ENCODE measurements at regions not wholly inside any gene's neighbourhood (a gene's known extent, or its start where the extent isn't known, plus 50 kb on each side); places are given as distances from the start of the nearest gene placed in this dataset.

DNA sequence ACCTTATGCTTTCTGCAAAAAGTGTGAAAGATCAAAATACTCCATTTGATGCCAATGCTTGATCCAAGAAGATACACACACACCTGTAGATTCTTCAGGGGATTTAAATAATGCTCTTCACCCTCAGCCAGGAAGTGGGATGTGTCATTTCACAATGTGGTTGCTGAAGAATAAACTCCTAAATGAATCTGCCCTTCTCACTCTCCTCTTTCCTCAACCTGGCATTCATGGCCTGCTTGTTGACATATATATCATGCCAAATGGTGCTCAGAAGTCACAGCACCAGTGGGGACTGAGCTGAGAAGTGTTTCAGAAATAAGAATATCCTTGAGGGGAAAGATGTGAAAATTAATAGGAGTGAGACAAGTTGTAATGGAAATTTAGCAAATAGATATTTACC is 146.6 kb upstream of the ARHGEF26 start:
- POLR2A ChIA-PET = no interaction called here
- TF ChIP-seq NR2C2 (CRISPR knock-in tag; IDR thresholded peaks at IDR 0.05) (no peak), PRDM15 (CRISPR knock-in tag; IDR thresholded peaks at IDR 0.05) (no peak), ZNF263 (CRISPR knock-in tag; IDR thresholded peaks at IDR 0.05; ENCODE audit: low read depth) (no peak), ATF3 (CRISPR knock-in tag; conservative IDR thresholded peaks at IDR 0.05) (no peak), JUN (CRISPR knock-in tag; IDR thresholded peaks at IDR 0.05) (no peak), FOXP4 (CRISPR knock-in tag; IDR thresholded peaks at IDR 0.05) (no peak), RORB (CRISPR knock-in tag; IDR thresholded peaks at IDR 0.05) (no peak), OVOL2 (CRISPR knock-in tag; IDR thresholded peaks at IDR 0.05; ENCODE audit: borderline replicate concordance) (no peak)
- TF ChIP-seq, protein P1, sequence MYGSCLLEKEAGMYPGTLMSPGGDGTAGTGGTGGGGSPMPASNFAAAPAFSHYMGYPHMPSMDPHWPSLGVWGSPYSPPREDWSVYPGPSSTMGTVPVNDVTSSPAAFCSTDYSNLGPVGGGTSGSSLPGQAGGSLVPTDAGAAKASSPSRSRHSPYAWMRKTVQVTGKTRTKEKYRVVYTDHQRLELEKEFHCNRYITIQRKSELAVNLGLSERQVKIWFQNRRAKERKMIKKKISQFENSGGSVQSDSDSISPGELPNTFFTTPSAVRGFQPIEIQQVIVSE (CRISPR knock-in tag; IDR thresholded peaks at IDR 0.05; ENCODE audit: borderline replicate concordance) = no peak
- no peak for ATAC-seq

GRCh38 chr3:153976891-153977554 is 144.2 kb upstream of the ARHGEF26 start:
- no peak for ATAC-seq
- H3K4me3 Mint-ChIP-seq = no peak overlapping the region
- ChIA-PET CTCF (no interaction called here), POLR2A (no interaction called here)
- no peaks in the 10 kb centered on the region for H3K36me3 Mint-ChIP-seq
- no peak overlapping the region for H3K27ac Mint-ChIP-seq
- 0 out of 2 replicates have a peak, but pooled peaks cover 4% of the 10 kb centered on the region for H3K4me1 Mint-ChIP-seq
- no peaks in the 10 kb centered on the region for H3K27me3 Mint-ChIP-seq (ENCODE audit: low read depth)
- H3K9me3 Mint-ChIP-seq = peaks cover 5% of the 10 kb centered on the region; the same call in 1 of the 2 replicates
- no peak for DNase-seq (ENCODE audit: low spot score)
- TF ChIP-seq IRF1 (CRISPR knock-in tag; IDR thresholded peaks at IDR 0.05) (no peak), FOXP4 (CRISPR knock-in tag; IDR thresholded peaks at IDR 0.05) (no peak), FOXJ3 (CRISPR knock-in tag; IDR thresholded peaks at IDR 0.05; ENCODE audit: borderline replicate concordance) (no peak), ZNF317 (CRISPR knock-in tag; IDR thresholded peaks at IDR 0.05; ENCODE audit: borderline replicate concordance, low read depth) (no peak), CTCF (IDR thresholded peaks at IDR 0.05) (no peak), GRHL2 (CRISPR knock-in tag; IDR thresholded peaks at IDR 0.05; ENCODE audit: insufficient replicate concordance, severe bottlenecking) (no peak), TEAD1 (CRISPR knock-in tag; IDR thresholded peaks at IDR 0.05) (no peak), AFF4 (CRISPR knock-in tag; IDR thresholded peaks at IDR 0.05; ENCODE audit: borderline replicate concordance) (no peak)
- TF ChIP-seq, protein P2, sequence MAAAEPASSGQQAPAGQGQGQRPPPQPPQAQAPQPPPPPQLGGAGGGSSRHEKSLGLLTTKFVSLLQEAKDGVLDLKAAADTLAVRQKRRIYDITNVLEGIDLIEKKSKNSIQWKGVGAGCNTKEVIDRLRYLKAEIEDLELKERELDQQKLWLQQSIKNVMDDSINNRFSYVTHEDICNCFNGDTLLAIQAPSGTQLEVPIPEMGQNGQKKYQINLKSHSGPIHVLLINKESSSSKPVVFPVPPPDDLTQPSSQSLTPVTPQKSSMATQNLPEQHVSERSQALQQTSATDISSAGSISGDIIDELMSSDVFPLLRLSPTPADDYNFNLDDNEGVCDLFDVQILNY (CRISPR knock-in tag; IDR thresholded peaks at IDR 0.05) = no peak

More for the DNA sequence above, 146.6 kb upstream of the ARHGEF26 start:
- Mint-ChIP-seq H3K27me3 (ENCODE audit: low read depth) (no peaks in the 10 kb centered on the region), H3K4me1 (no peaks in the 10 kb centered on the region), H3K9me3 (no peaks in the 10 kb centered on the region), H3K27ac (no peak overlapping the region), H3K4me3 (no peak overlapping the region), H3K36me3 (no peaks in the 10 kb centered on the region)
- no peak for DNase-seq (ENCODE audit: low spot score)
- CTCF ChIA-PET = no interaction called here

Data from WTC11 (cell line).